NCI-H1417 (cell line): ENCODE measurements at regions not wholly inside any gene's neighbourhood (a gene's known extent, or its start where the extent isn't known, plus 50 kb on each side); places are given as distances from the start of the nearest gene placed in this dataset.

Source experiments
- DNase-seq, 3 experiments: peaks; one replicate each; lab custom pipeline; 2025; lab: John Stamatoyannopoulos, UW

DNA sequence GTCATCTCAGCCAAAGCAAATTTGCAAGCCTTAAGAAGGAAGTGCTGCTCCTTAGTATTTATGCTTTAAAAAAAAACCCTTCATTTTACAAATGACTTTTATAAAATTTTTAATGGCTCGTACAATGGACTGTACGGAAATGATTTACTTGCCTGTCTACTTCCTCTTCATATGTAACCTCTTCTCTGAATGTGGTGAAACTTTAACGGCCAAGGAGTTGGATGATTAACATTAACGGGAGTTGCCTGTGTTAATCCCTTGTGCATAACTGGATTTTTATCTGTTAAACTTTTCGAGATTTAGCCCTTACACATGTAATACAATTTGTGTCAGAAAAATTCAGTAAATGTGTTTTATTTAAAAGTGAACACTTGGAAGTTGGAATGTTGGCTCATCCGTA is 429.4 kb downstream of the TBC1D4 start:
- DNase-seq = no peak

DNA sequence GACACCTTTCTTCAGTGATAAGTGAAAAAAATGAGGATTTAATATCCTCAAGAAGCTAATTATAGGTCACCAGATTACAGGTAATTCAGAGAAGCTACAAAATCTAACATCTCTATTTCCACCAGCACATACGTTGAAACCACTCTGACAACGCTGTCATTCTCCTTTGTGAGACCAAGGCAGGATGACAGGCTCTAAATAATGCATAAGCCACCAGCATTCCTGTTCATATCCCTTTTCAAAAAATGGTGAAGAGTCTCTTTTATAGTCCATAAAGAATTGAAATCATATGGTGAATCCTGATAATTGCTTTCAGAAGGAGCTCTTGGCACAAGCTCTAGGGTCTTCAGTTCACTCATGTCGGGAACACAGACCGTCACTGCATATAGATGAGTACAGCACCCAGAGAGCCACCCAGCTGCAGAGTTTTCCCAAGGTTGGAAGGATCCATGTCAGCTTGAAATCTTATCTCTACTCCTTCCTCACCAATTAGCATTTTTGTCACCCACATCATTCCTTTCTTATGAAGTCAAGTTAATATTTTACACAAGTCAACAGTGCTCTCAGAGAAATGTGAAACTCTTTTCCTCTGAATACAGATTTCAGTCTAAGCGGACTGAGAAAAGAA is 431.4 kb downstream of the TBC1D4 start:
- DNase-seq = no peak

DNA sequence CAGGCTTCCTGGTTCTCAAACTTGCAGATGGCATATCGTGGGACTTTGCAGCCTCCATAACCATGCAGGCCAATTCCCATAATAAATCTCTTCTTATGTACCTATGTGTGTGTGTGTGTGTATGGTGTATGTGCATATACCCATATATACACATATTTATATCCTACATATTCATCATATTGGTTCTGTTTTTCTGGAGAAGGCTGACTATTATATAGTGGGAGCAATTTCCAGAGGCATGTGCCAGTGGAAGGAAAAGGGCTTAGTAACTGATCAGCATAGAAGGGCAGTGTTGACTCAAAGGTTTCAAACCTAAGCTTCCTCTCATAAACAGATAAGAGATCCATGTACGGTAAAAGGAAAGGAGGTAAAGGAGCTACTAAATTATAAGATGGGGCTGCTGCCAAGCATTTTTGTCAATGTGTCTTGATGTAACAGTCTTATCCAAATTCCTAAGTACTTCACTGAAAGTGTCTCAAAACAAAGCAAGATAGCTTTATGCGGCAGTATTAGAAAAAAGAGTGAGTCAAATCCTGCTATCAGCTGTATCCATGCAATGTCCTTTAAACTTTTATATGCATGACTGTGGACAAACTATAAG is 432.1 kb downstream of the TBC1D4 start:
- DNase-seq = no peak

DNA sequence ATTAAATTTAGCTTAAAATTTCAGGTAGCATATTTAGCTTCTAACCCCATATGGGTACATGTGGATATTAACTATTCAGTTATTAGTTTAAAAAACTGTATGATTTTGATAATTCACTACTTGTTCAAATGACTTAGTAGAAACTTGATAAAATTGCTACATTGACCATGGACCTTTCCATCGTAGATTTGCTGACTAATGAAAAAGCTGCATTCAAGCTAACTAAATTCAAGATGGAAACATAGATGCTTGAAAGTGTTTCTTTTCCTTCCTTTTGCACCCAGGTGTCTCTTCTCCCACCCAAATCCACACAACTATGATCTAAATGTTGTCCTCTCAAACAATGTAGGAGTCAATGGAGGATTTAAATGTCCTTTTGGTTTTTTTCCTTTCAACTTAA is 439.2 kb downstream of the TBC1D4 start:
- no peak for DNase-seq

DNA sequence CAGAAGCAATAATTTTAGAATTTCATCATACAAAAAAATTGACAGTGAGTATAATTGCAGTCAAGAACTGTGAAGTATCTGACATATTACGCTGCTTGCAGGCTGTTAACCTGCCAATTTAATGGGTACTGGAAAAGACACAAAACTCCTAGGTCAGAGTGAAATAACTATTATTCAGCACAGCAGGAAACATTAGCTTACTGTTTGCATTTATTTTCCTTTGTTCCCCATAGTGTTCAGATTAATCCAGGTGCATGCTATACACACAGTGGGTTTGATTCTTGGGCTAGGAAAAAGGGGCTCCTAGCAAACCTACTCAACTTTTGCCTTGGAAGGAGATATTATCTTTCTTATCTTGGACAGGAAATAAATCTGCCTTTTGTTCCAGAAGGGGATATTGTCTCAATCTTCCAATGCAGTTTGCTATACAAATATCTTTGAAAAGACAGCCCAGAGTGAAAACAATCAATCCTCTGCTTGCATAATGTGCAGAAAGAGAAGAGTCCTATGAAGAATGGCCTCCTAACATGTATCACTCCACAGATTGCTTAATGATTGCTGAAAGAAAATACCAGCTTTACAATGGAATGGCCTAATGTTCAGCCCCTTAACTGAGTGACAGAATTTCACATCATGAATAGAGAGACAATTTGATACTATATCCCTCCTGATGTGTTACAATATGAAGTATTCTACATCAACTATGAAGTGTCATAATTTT is 443.4 kb downstream of the TBC1D4 start:
- DNase-seq = peak in 2 of 3 experiments; percentile 57 to 93

DNA sequence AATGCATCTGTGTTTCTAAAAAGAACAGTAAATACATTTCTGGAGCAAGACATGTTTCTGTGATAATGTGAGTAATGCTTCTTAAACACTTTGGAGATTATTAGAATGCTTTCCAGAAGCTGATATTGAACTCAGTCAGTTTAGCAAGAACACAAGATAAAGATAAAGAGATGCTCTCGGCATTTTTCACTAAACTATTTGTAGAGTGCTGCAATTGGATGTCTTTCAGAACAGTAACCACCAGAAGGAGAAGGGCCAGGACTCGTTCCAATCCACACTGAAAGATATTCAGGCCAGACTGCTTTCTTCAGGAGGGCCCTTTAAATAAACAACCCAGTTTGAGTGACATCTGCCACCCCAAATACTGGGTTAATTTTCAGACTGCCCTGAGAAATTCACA is 456.0 kb downstream of the TBC1D4 start:
- DNase-seq = no peak

DNA sequence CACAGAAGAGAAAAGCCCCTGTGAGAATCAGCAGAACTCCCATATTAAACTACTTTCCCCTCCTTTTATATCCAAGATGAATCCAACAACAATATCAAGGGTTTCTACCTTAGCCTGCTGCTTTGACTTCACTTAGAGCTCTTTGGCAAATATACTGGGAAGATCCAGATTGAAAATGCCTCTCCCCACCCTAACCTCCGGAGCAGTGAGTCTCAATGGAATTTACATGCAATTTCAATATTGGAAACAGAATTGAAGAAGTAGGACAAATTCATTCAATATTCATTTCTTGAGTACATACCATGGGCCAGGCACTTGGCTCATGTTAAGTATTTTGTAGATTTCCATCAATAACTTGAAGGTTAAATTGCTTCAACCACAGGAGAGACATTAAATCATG is 457.4 kb downstream of the TBC1D4 start:
- DNase-seq = no peak

DNA sequence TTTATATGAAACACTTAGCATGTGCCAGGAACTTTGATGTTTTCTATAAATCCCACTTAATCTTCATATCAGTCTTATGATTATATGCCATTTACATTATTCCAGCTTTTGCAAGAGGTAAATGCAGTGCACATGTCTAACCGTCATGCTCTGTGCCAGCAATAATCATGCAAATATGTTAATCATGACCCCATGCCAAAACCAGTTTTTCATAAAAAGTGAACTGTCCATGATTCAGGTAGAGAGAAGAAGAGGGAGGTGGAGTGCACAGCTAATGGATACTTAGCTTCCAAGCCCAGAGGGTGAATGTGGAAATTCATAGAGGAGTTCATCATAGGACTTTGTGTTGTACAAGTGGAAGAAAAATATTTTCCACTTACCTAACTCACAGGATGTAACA is 458.4 kb downstream of the TBC1D4 start:
- DNase-seq = no peak

DNA sequence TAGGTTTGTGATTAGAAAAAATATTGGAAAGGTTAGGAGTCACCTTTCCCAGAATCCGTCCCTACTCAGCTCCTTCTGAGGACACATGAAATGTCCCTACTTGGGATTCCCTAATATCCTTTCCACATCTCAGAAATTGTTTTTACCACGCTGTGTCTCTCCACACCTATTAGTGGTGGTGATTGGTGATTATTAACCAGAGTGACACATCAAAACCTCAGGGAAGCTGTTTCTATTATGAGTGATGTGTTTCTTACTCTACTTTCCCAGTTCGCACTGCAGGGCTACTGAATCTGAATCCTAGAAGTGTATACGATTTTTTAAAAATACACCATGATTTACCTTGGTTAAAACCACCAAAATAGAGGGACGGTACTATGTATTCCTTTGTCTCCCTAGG is 460.8 kb downstream of the TBC1D4 start:
- no peak for DNase-seq

DNA sequence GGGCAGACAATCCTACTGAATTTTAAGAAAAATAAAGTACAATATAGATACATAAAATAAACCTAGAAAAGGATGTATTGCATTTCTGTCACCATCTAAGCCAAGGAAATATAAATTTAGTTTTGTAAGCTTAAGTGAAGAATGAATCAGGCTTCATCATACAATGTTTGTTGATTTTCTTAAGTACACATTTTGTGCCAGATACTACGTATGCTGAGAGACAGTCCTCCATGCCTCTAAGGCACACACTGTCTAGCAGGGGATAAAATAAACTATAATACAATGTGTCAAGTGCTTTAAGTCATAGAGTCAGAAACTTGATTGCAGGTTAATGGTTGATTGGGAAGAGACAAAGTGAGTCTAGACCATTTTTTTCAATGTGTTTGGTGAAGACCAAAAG is 465.7 kb downstream of the TBC1D4 start:
- peak in 1 of 3 experiments; percentile 48 for DNase-seq

DNA sequence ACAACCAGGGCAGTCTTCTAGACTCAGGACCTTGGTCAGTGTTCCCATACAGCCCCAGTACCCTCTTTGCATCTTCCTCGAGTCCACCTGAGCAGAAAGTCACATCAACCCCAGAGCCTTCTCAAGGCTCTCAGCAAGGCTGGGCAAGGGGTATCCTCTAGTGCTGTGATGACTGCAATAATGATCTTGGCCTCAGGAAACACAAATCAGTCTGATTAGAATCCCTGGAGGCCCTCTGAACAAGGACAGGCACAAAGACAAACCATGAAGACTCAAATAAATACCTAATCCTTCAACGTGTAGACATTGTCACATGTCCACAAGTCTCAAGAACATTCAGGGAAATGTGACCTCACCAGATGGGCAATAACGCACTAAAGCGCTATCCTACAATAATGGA is 468.2 kb downstream of the TBC1D4 start:
- no peak for DNase-seq

DNA sequence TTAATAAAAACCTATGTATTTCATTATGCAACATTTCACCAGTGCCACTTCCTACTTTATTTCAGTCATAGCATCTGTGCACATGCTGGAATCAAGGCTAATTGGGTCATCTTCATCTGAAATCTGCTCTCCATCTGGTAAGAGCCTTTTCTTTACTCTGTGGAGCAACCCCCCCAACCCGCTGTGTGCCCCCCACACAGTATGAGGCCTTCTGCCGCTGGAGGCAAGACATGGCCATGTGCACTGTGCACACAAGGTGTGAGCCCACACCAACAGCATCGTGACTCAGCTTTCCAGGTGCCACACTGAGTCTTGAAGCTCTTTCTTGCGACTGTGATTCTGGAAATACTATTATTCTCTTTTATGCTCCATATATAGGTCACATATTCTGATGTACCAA is 471.0 kb downstream of the TBC1D4 start:
- DNase-seq = no peak

DNA sequence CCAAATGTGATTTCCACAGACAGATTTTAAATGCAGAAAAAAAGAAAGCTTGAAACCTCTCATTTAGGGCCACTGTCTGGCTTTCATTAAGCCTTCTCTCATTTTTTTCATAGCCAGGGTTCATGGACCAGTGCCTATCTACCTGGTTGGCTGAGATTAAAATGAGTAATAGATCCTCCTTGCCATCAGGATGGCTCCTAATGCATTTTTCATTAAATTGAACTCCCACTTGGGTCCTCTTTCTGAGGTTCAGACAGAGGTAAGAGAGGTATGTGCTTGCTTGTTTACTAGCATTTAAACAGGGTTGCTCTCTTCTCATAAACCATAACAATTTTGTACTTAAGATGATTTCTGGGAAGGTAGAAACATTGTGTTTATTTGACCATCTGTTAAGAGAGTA is 473.0 kb downstream of the TBC1D4 start:
- no peak for DNase-seq

DNA sequence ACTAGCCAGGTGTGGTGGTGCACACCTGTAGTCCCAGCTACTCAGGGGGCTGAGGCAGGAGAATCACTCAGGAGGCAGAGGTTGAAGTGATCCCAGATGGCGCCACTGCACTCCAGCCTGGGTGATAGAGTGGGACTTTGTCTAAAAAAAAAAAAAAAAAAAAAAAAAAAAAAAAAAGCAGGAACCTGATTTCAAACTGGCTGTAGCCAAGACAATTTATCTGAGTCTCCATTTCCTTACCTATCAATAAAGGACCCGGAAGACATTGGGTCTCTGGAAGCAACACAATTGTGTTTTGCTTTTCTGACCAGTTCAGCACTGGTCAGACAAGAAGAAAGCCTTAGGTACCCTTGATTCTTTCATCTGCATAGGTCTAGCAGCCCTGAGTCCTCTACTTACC is 491.0 kb downstream of the TBC1D4 start:
- DNase-seq = peak in 2 of 3 experiments; percentile 3 to 33

DNA sequence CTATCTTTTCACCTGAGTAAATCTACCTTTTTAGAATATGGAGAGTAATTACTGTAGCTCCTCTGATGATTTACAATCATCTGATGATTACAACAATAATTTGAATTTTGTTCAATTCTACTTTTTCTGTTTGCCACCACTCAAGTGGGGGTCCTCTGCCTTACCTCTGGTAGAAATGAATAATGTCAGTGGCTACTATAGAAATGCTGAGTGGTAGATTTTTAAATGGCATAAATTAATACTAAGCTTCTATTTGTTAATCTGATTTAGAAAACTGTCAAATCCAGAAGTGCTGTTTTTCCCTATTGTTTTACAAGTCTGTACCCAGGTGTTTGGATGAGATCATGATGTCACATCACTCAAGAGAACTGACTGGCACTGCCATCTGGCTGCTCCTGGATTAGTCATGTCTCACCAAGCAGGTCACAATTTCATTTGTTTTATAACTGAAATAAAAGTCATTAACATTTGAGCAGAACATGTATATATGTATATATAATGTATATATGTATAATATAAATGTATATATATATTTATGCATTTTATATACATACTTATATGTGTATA is 494.8 kb downstream of the TBC1D4 start:
- peak in 2 of 3 experiments; percentile 16 to 63 for DNase-seq

DNA sequence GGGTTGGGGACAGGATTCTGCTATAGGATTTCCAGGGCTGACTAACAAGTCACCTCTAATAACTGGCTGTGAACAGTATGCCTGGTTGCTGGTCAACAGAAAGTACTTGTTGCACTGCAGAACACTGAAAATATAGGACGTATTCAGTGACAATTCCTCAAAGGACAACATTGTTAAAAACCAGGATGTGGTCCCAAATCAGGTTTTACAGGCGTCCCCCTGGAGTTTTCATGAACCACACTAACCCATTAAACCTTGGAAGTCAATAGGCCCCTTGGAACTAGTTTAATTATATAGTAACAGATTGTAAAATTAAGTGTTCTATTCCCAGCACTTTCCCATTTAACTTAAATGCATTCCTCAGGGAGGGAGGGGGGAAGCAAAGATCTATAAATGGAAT is 495.4 kb downstream of the TBC1D4 start:
- DNase-seq = peak in 2 of 3 experiments; percentile 44 to 78

DNA sequence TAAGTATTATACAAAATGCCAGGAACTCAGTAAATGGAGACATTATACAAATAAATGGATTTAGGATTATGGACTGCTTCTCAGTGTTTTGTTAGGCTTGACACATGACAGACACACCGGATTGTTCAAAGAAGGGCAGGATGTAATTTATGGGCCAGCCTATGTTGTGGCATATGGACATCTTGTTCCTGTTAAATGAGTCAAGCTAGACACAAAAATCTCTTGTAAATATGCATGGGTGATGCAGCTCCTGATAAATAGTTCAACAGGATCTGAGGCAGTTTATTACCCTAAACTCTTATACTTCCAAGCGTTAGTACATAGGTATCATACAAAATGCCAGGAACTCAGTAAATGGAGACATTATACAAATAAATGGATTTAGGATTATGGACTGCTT is 502.3 kb downstream of the TBC1D4 start:
- no peak for DNase-seq

DNA sequence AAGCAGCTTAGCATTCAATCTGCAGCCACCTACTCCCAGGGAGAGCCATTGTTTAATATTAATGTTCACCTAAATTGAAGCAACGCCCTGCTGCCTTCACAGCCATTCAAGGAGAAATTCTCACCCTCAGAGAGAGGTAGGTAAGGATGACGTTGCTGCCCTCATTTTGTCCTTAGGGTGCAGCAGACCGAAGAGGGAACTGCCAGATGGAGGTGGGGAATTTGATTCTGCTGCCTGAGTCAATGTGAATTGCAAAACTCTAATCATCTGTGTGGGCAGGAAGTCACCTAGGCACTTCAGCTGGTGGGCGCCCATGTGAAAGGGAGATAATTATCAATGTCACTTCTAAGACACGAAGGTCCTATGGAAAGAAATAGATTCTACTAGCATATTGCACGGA is 503.4 kb downstream of the TBC1D4 start:
- peak in 2 of 3 experiments; percentile 11 to 25 for DNase-seq

DNA sequence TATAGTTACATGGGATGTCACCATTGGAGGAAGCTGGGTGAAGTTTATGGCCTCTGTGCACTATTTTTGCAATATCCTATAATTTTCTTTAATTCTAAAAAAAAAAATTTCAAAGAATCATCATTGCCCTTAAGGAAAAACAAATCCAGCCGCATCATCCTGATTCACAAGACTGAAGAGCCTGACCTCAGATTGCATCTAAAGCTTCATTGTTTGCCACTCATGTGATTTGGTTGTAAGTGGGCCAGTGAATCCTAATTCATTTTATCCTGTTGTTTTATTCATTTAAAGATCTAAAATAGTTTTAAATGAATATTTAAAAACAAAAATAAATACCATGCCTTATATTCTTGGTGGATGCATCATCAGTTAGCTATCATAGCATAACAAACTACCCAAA is 504.5 kb downstream of the TBC1D4 start:
- DNase-seq = no peak

DNA sequence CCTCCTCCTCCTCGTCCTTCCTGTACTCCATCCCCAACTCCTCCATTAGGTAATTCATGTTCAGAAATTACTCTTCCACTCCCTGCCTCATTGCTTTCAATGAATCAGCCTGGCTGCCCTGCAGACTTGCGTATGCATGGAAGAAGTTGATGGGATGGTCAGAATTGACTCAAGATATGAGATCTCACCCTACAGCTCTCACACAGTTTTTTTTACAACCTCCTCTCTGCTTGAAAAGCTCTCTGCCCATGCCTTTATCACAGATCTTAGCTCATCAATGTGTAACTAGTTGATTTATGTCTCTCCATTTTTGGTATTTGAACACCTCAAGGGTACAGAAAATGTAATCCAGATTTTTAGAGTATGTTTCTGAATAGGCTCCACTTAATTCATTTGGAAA is 506.9 kb downstream of the TBC1D4 start:
- DNase-seq = no peak

DNA sequence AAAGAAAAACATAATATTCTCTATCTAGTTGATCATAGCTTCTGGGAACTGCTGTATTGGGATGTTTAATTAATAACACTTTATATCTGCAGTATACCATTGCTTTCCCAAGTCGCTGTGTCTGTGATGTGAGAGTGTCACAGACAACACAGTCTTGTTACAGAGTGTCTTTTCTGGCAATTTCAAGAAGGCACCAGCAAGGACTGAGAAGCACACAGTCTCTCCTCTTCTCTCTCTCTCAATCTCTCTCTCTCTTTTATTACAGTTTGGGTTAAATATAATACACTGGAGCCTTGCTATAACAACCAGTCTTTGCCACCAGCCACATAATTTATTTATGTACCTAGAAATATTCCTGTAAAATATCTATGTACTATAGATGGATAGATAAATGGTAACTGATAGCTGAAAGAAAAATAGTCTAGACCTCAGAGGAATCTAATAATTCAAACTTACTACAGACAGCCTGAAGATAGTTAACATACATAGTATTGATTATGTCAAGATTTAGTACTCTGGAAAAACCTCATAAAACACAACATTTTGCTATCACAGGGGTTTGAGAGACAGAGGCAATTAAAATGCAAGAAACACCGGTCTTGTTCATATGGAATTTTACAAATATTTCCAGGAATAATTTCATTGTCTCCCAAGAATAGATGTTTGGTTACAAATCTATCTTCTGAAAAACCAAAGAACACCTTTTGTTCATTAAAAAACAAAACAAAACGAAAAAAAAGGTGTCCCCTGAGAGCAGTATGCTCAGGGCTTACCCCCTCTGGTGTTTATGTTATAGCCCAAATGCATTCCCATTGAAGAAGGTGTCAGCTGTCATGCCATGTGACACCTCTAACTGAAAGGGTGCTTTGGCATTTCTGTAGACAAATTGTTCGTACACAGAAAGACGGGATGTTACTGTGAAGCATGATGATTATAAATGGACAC is 507.8 kb downstream of the TBC1D4 start:
- no peak for DNase-seq

DNA sequence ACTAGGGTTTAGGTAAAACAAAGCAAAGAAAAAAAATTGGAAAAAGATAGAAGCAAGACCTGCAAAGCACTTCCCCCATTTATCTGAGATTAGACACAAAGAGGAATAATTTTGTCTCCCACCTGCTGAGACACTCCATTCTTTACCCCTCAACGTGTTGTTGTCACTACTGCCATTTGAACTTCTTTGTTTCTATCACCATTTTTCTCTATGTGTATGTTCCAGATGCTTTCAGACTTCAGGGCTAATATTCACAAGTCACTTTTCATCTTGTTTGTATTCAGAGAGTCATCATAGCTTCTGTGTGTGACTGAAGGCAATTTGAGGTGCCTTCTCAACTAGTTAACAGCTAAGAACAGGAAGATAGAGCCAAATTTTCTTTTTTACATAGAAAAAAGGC is 512.5 kb downstream of the TBC1D4 start:
- no peak for DNase-seq
